HG03139 (cell line): ENCODE measurements at regions not wholly inside any gene's neighbourhood (a gene's known extent, or its start where the extent isn't known, plus 50 kb on each side); places are given as distances from the start of the nearest gene placed in this dataset.

Experiments
- ATAC-seq: cut with Tn5 transposase; IDR thresholded peaks from one replicate; pipeline ENCODE4 v1.9.1; 2021; ENCODE audit not compliant: unreplicated experiment

DNA sequence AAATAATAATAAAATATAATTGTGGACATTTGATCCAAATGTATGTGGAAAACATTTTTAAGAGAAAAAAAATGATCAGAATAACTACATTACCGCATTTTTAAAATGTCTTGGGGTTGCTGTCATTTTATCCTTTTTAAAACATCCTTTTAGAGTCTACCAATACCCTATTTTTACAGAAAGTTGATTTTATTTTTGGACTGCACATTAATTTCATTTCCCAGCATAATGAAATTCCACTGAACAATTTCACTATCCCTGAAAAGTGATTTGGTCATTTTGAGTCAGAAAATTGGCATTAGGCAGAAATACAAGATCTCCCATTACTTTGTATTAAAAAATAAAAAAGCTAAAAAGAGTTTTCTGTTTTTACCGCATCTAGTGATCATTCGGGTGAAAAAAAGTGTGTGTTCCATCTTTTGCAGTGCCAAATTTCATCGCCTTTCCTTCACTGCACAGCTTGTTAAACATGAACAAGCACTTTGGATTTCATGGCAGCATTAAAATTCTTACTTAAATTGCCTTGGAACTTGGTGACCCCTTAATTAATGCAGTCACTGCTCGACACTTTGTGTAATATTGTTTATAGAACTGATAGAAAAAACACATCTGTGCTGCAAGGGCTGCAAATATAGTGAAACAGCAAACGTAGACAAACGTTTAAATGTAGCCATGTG, 611.7 kb downstream of the TSN start:
- no peak for ATAC-seq

- ATAC-seq: no peak
Measured at GRCh38 chr2:122367646-122368010, 612.2 kb downstream of the TSN start.

DNA sequence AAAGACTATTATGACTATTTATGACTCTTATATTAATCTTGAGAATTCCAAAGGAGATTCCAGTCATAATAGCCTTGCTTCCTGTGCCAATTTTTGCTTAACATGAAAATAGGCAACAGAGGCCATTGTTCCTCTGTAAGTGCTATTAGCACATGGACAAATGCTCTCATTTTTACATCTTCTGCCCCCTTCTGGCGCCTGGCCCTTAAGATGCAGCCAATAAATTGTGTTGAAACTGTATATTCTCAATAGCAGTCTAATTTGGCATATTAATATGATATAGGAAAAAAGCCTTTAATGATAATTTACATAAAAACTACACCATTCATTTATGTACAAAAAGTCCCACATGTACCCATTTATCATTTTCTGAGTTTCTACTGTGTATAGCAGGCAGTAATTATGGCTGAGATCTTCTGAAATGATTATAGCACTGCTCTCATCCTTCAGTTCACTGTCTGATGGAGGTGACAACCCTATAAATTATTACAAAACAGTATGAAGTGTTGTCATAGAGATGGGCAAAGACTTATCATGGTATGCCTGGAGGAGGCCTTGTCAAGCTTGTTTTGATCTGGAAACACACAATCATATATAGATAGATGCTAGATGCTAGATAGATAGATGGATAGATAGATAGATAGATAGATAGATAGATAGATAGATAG, 613.3 kb downstream of the TSN start:
- ATAC-seq: no peak

- ATAC-seq: no peak
Measured at GRCh38 chr2:122378521-122378920, 623.1 kb downstream of the TSN start.

DNA sequence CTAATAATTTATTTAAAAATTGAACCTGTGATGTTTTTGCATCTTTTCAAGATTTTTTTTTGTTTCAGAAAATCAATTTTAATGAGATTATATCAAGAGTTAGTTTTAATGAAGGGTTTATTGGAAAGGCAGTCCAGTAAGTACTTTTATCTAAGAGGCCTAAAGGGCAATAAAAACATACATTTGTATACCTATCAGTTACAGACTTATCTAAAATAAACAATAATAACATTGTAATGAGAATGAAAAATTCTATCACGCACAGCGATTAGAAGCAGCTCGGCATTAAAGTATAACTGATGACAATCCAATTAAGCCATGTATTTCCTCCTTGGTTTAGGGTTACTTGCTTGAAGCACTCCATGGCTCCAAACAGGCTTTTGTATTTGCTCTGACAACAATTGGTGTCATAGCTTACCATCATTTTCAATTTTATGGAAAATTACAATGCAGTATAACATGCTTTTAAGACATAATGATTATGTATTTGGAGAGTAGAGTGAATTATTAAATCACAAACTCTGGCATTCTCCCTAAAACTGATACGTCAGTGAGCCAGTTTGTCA, 629.4 kb downstream of the TSN start:
- ATAC-seq: no peak

DNA sequence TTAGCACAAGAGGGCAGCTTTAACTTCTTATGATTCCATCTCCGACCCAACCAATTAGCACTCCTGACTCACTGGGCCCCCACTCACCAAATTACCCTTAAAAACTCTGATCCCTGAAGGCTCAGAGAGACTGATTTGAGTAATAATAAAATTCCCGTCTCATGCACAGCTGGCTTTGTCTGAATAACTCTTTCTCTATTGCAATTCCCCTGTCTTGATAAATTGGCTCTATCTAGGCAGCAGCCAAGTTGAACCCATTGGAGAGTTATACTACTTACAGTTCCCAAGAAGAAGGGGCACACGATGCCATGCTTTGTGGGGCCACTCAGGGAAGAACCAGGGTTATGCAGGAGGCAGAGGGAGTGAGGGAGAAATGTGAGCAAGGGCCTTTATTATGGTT, 632.8 kb downstream of the TSN start:
- no peak for ATAC-seq

DNA sequence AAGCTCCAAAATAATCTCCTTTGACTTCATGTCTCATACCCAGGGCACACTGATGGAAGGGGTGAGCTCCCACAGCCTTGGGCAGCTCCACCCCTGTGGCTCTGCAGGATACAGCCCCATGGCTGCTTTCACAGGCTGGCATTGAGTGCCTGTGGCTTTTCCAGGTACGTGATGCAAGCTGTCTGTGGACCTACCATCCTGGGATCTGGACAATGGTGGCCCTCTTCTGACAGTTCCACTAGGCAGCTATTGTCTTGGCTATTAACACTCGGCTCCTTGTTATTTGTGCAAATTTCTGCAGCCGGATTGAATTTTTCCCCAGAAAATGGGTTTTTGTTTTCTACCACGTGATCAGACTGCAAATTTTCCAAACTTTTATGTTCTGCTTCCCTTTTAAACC, 634.2 kb downstream of the TSN start:
- no peak for ATAC-seq

DNA sequence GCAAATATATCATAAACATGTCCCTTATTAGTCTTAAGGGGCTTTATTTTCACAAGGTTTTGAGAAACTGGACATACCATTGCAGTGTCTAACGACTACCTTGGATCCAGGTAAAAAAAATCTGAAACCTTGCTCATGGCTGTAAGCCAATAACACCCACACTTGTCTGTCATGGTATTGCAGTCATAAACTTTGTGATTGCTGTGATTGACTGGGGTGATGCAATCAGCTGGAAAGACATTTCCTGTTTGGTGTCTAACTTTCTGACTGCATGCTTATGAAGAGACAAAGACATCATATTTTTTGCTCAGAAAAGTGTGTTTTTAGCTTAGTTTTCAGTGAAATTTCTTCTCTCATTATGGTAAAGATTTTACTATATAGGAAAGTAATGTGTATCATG, 635.0 kb downstream of the TSN start:
- no peak for ATAC-seq

- ATAC-seq: no peak
Measured at GRCh38 chr2:122391726-122392125, 636.3 kb downstream of the TSN start.

DNA sequence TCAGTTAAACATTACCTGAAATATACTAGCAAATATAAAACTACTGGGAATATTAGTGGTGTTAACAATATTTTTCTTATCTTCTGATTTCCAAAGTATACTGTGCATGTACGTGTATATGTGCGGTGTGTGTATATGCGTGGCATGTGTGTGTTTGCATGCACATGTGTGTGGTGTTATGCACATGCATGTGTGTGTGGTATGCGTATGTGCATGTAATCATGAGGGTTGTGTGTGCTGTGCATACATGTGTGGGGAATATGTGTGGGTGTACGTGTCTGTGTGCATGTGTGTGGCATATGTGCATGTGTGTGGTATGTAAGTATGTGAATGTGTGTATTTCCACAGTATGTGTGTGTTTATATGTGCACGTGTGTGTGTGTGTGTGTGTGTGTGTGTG, 640.2 kb downstream of the TSN start:
- no peak for ATAC-seq

GRCh38 chr2:122411231-122411630, 655.8 kb downstream of the TSN start:
- no peak for ATAC-seq

DNA sequence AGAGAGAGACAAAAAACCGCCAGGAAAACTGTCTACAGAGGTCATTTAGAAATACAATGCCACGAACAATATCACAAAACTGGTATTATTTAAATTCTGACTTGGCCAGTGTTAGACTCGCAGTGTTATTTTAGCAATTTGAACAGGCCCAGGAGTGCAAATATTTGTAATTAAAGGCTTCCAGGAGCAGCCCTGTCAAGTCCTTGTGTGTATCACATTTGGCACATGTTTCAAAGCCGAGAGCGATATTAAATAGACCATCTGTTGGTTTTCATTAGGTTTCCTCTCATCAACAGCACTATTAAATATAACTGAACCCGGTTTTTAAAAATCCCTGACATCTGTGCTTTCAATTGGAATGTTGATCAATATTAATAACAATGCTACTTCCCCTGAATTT, 656.9 kb downstream of the TSN start:
- no peak for ATAC-seq

DNA sequence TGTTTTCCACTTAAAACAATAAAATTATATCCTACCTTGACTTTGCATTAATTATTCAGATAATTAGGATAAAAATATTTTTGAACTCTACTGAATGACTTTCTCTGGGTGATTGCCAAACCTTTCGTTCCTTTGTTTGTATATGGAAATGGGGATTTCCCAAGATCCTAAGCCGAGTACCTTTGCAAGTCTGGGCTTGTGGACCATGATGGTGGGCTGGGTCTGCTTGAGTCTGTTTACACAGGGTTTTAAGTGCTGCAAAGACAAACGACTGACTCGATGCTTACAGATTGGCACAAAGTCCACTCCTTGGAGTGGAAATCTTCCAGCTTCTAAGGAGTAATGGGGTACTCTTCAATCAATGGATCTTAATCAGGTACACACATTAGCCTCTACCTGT, 659.5 kb downstream of the TSN start:
- no peak for ATAC-seq

DNA sequence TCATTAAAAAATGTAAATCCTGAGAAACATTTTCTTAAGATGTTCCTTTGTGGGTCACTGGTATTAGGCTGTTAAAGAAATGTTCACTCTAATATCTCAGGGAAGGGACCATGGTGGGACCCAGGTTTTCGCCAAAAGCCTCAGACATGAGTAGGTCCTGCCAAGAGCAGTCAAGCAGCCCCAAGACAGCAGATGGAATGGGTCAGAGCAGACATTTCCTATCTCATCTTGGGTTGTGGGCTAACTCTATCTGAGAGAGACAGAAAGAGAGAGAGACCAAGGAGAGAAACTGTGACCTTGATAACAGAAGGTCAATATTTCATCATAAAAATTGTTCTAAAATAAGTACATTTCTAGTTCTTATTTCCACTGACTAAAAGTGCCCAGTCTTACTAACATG, 661.7 kb downstream of the TSN start:
- no peak for ATAC-seq

DNA sequence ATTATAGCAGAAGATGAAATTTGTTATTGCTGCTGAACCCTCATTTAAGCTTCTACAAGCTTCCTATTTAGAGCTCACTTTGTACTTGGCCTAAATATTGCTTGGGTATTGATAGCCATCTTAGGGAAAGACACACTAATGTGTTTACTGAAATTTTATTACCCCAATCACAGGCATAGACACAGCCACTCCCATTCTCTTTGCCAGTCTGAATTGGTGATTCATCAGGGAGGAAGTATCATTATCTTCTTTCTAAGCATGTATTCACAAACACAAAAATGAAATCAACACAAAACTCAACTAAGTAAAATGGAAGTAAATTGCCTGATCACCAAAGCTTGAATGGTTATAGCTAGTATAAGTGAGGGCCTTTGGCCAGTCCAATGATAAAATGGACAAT, 666.3 kb downstream of the TSN start:
- no peak for ATAC-seq

DNA sequence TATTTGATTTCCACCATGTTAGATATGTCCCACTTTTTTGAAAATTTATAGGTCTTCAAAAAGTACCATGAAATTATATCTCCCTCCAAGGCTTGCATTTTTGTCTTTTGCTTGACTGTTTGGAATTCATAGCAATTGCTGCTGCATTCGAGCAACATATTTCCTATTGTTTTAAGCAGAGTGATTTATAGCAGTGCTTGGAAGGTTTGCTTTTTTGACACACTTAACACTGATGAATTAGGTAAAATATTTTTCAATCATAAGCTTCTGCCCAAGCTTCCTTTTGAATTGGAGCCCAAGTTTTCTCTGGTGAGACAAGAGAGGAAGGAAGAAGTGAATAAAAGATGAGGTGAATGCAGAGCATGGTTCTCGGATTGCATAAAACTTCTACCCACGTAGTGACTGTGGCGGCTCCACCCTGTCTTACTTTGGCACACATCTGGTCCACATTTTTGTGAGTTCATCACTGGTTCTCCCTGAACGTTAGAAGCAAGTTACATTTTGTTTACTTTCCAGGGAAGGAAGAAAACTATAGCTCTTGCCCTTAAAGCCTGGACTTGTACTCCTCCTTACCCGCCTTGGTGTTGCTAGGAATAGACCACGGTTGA, 667.0 kb downstream of the TSN start:
- no peak for ATAC-seq

DNA sequence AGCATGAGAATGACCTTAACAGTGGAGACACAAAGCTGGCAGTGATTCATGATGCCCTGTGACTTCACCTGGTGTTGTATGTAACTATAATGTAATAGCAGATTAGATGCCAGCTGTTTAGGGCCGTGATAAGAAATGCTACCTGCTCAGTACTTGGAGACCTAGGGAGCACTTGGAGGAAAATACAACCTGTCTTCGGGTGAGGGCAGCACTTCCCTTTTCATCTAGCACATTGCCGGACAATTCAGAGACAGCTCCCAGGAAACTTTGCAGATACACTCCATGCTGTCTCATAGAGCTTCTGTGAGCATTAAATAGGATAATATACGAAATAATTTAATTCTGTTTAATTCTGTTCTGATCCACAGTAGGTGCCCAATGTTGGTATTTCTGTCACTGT, 668.5 kb downstream of the TSN start:
- no peak for ATAC-seq

- ATAC-seq: no peak
Measured at GRCh38 chr2:122433123-122433754, 677.8 kb downstream of the TSN start.

- ATAC-seq: no peak
Measured at GRCh38 chr2:122445003-122445402, 689.6 kb downstream of the TSN start.

GRCh38 chr2:122446761-122447160, 691.3 kb downstream of the TSN start:
- ATAC-seq: no peak

GRCh38 chr2:122447237-122447636, 691.8 kb downstream of the TSN start:
- no peak for ATAC-seq

GRCh38 chr2:122451040-122451439, 695.6 kb downstream of the TSN start:
- no peak for ATAC-seq
